Muscle of leg (tissue), 3 donors: ENCODE measurements at regions not wholly inside any gene's neighbourhood (a gene's known extent, or its start where the extent isn't known, plus 50 kb on each side); places are given as distances from the start of the nearest gene placed in this dataset.
A peak's percentile ranks its signal among the peaks of the same experiment; 100 is the strongest.

Experiments
- DNase-seq: peaks from one replicate; pipeline ENCODE4 v3.0.0; 2013
- H3K27ac ChIP-seq: one replicate; pipeline ENCODE4 v1.5.1; 2013; ENCODE audit warnings: mild to moderate bottlenecking, low read length, control low read depth
- H3K27me3 ChIP-seq: one replicate; pipeline ENCODE4 v1.6.1; 2013; ENCODE audit warnings: low read length; ENCODE audit not compliant: control insufficient read depth, insufficient read depth
- H3K36me3 ChIP-seq: one replicate; pipeline ENCODE4 v1.6.1; 2013; ENCODE audit warnings: low read length; ENCODE audit not compliant: control insufficient read depth, insufficient read depth
- H3K4me1 ChIP-seq: one replicate; pipeline ENCODE4 v1.6.1; 2013; ENCODE audit warnings: low read length; ENCODE audit not compliant: control insufficient read depth, insufficient read depth
- H3K4me3 ChIP-seq: one replicate; pipeline ENCODE4 v1.5.1; 2013; ENCODE audit warnings: low read length, control low read depth
- H3K9me3 ChIP-seq: replicated peaks from 2 replicates; pipeline ENCODE4 v1.6.1; 2013; ENCODE audit warnings: low read depth, low read length; ENCODE audit not compliant: control insufficient read depth
- WGBS: methylation state at CpG from one replicate; pipeline ENCODE4 v1.1.5; 2013; ENCODE audit warnings: missing lambda C conversion rate; ENCODE audit not compliant: insufficient coverage; 5-methylcytosine and 5-hydroxymethylcytosine counted together

DNA sequence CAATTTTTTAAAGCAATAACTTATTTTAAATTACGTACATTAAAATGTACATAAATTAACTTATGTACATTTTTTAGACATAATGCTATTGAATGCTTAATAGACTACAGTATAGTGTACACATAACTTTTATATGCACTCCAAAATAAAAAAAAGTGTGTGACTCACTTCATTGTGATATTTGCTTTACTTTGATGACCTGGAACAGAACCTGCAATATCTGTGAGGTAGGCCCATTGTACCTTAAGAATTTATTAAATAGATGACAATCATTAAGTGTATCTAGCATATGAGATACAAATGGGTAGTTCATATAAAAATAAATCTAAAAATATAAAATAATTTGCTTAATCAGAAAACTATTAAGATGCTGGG lies 276.7 kb downstream of the NFKBIZ start:
- H3K4me3 ChIP-seq, result no peak overlapping the region
- no peaks in the 10 kb centered on the region for H3K4me1 ChIP-seq
- peaks cover 3% of the 10 kb centered on the region for H3K9me3 ChIP-seq
- H3K27me3 ChIP-seq, result no peaks in the 10 kb centered on the region
- H3K36me3 ChIP-seq, result no peaks in the 10 kb centered on the region
- H3K27ac ChIP-seq, result no peak overlapping the region
- WGBS, result no CpG with 5 or more reads among the region's 1 CpG
- no peak for DNase-seq

- Histone ChIP-seq H3K36me3 (no peaks in the 10 kb centered on the region), H3K9me3 (no peaks in the 10 kb centered on the region), H3K27me3 (no peaks in the 10 kb centered on the region), H3K4me3 (no peak overlapping the region), H3K27ac (no peak overlapping the region), H3K4me1 (no peaks in the 10 kb centered on the region)
- 27% methylated on average over 2 of the region's 3 CpGs for WGBS
- peak; percentile 5 for DNase-seq
Measured at GRCh38 chr3:102129760-102130608, 280.7 kb downstream of the NFKBIZ start.

- DNase-seq, result no peak
- H3K27ac ChIP-seq, result no peak overlapping the region
- H3K27me3 ChIP-seq, result no peaks in the 10 kb centered on the region
- no peaks in the 10 kb centered on the region for H3K9me3 ChIP-seq
- H3K4me3 ChIP-seq, result no peak overlapping the region
- H3K4me1 ChIP-seq, result no peaks in the 10 kb centered on the region
- no peaks in the 10 kb centered on the region for H3K36me3 ChIP-seq
Measured at GRCh38 chr3:102132370-102132769, 283.1 kb downstream of the NFKBIZ start.

- WGBS, result 93% methylated on average over 2 of the region's 2 CpGs
- Histone ChIP-seq H3K36me3 (no peaks in the 10 kb centered on the region), H3K27me3 (no peaks in the 10 kb centered on the region), H3K27ac (no peak overlapping the region), H3K4me3 (no peak overlapping the region), H3K4me1 (no peaks in the 10 kb centered on the region), H3K9me3 (no peaks in the 10 kb centered on the region)
- DNase-seq, result no peak
Measured at GRCh38 chr3:102133376-102133775, 284.1 kb downstream of the NFKBIZ start.

DNA sequence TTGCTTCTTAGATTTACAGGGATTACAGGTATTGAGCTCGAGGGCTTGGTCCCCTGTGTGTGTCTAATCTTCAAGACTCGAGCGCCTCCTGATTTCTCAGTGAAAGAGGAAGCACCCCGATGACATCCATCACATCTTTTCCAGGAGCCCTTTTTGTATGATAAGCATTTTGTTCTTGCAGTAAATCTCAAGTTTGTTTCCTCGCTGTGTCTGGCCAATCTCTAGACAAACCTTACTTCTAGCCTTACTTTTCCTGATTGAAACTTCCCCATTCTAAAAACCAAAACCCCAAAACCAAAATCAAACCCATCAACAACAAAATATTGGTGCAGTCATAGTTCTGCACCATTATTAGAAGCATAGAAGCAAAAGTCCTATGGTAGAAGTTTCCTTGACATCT lies 286.0 kb downstream of the NFKBIZ start:
- no peaks in the 10 kb centered on the region for H3K4me1 ChIP-seq
- DNase-seq, result peak; percentile 16
- no peak overlapping the region for H3K4me3 ChIP-seq
- H3K9me3 ChIP-seq, result no peaks in the 10 kb centered on the region
- H3K36me3 ChIP-seq, result no peaks in the 10 kb centered on the region
- H3K27ac ChIP-seq, result no peak overlapping the region
- no peaks in the 10 kb centered on the region for H3K27me3 ChIP-seq
- 100% methylated on average over 1 of the region's 5 CpGs for WGBS

GRCh38 chr3:102136183-102136582 lies 286.9 kb downstream of the NFKBIZ start:
- H3K9me3 ChIP-seq, result no peaks in the 10 kb centered on the region
- 57% methylated on average over 1 of the region's 2 CpGs for WGBS
- H3K27me3 ChIP-seq, result no peaks in the 10 kb centered on the region
- no peak overlapping the region for H3K27ac ChIP-seq
- no peaks in the 10 kb centered on the region for H3K4me1 ChIP-seq
- DNase-seq, result no peak
- no peaks in the 10 kb centered on the region for H3K36me3 ChIP-seq
- no peak overlapping the region for H3K4me3 ChIP-seq

DNA sequence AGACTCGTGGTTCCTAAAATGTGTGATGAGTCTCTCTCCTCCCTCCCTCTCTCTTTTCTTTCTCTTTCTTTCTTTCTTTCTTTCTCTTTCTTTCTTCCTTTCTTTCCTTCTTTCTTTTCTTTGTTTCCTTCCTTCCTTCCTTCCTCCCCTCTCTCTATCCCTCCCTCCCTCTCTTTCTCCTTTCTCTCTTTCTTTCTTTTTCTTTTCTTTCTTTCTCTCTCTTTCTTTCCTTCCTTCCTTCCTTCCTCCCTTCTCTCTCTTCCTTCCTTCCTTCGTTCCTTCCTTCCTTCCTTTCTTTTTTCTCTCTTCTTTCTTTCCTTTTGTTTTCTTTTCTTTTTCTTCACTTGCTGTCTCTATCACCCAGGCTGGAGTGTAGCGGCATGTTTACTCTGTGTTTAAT lies 290.8 kb downstream of the NFKBIZ start:
- Histone ChIP-seq H3K36me3 (no peaks in the 10 kb centered on the region), H3K27me3 (no peaks in the 10 kb centered on the region), H3K4me1 (no peaks in the 10 kb centered on the region), H3K4me3 (no peak overlapping the region), H3K27ac (no peak overlapping the region), H3K9me3 (no peaks in the 10 kb centered on the region)
- WGBS, result 82% methylated on average over 1 of the region's 3 CpGs
- no peak for DNase-seq

DNA sequence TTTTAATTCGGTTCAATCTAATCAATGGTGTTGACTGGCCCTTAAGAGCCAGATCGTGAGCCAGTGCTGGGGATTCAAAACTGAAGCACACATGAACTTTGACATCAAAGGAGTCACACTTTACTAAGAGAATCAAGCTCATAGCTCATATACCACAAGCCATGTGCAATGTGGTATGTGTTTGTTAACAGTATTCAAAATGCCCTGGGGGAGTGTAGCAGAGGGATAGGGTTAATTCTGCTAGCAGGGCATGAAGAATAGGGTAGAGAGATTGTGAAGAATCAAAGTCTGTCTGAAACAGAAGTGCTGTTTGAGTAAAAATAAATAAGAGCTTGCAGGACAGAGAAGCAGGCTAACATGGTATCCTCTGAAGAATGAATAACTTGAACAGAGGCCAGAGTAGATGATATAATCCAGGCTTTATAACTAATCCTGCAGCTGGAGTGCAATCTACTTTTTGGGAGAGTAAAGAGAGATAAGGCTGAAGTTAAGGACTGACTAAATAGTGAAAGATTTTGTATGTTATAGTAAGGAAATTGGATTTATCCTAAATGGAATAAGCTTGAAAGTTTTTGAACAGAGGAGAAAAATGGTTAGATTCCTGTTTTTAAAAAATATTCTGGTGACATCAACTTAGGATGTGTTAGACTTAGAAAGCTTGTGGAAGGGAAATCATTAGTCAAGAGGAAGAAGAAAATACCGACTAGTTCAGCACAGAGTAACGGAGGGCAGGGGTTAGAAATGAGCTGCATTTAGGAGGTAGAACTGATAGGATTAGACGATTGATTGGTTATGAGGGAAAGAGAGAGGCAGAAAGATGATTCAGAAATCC lies 292.0 kb downstream of the NFKBIZ start:
- Histone ChIP-seq H3K27me3 (no peaks in the 10 kb centered on the region), H3K36me3 (no peaks in the 10 kb centered on the region), H3K9me3 (no peaks in the 10 kb centered on the region), H3K27ac (no peak overlapping the region), H3K4me1 (no peaks in the 10 kb centered on the region), H3K4me3 (no peak overlapping the region)
- DNase-seq, result peak; percentile 26
- 47% methylated on average over 3 of the region's 5 CpGs for WGBS

- H3K27me3 ChIP-seq, result no peaks in the 10 kb centered on the region
- H3K9me3 ChIP-seq, result no peaks in the 10 kb centered on the region
- no peak for DNase-seq
- WGBS, result no CpG with 5 or more reads among the region's 1 CpG
- H3K4me1 ChIP-seq, result no peaks in the 10 kb centered on the region
- no peak overlapping the region for H3K27ac ChIP-seq
- H3K4me3 ChIP-seq, result no peak overlapping the region
- no peaks in the 10 kb centered on the region for H3K36me3 ChIP-seq
Measured at GRCh38 chr3:102141928-102142239, 292.6 kb downstream of the NFKBIZ start.

GRCh38 chr3:102142379-102143060 lies 292.3 kb upstream of the ZPLD1 start:
- Histone ChIP-seq H3K4me3 (no peak overlapping the region), H3K4me1 (no peaks in the 10 kb centered on the region), H3K27ac (no peak overlapping the region), H3K36me3 (no peaks in the 10 kb centered on the region), H3K9me3 (no peaks in the 10 kb centered on the region), H3K27me3 (no peaks in the 10 kb centered on the region)
- WGBS, result no CpG with 5 or more reads among the region's 2 CpGs
- DNase-seq, result no peak
